CD14-positive monocyte (primary cell): ENCODE measurements at regions not wholly inside any gene's neighbourhood (a gene's known extent, or its start where the extent isn't known, plus 50 kb on each side); places are given as distances from the start of the nearest gene placed in this dataset.

Experiments used
- DNase-seq, 3 donors: peaks; one replicate each; pipeline ENCODE4 v3.0.0-alpha.2; 2011 to 2022
- H2AFZ ChIP-seq: 2 replicates; pipeline ENCODE4 v1.6.0; 2012; ENCODE audit warnings: mild to moderate bottlenecking, low read depth, low read length, inconsistent platforms; ENCODE audit not compliant: insufficient read depth, poor library complexity, severe bottlenecking
- H3K27ac ChIP-seq, 2 donors: 1 replicate in 1 of 2; 2 replicates in 1 of 2; pipeline ENCODE4 v1.5.1; 2012 to 2013; ENCODE audit warnings: low read length in 2 of 2, control low read depth in 1 of 2, inconsistent platforms in 1 of 2, low read depth in 1 of 2, mild to moderate bottlenecking in 1 of 2
- H3K27me3 ChIP-seq, 2 donors: one replicate each; pipeline versions ENCODE4 v1.6.0 to v1.6.1; 2011 to 2013; ENCODE audit warnings: low read length in 2 of 2; ENCODE audit not compliant: control insufficient read depth in 2 of 2, insufficient read depth in 2 of 2
- H3K36me3 ChIP-seq, 2 donors: replicated peaks in 1 of 2; 1 replicate in 1 of 2; 2 replicates in 1 of 2; pipeline versions ENCODE4 v1.5.1 to v1.6.1; 2012 to 2013; ENCODE audit warnings: low read length in 2 of 2, control low read depth in 1 of 2, inconsistent platforms in 1 of 2, mild to moderate bottlenecking in 1 of 2; ENCODE audit not compliant: insufficient read depth in 2 of 2, control insufficient read depth in 1 of 2
- H3K4me1 ChIP-seq, 2 donors: 1 replicate in 1 of 2; 2 replicates in 1 of 2; pipeline versions ENCODE4 v1.5.1 to v1.6.1; 2012 to 2013; ENCODE audit warnings: low read length in 2 of 2, control low read depth in 1 of 2, inconsistent platforms in 1 of 2, mild to moderate bottlenecking in 1 of 2, moderate library complexity in 1 of 2; ENCODE audit not compliant: insufficient read depth in 2 of 2, control insufficient read depth in 1 of 2
- H3K4me2 ChIP-seq: replicated peaks from 2 replicates; pipeline ENCODE3; 2012; ENCODE audit warnings: low read length, moderate library complexity, mild to moderate bottlenecking; ENCODE audit not compliant: poor library complexity, severe bottlenecking; ENCODE audit errors: extremely low read depth
- H3K4me3 ChIP-seq, 3 experiments: fragments of 200-600 bp in 1 of 3; sonication (generic) in 1 of 3; replicated peaks in 1 of 3; 1 replicate in 2 of 3; 2 replicates in 1 of 3; pipeline ENCODE4 v1.5.1; 2011 to 2013; ENCODE audit warnings: low read length in 3 of 3, mild to moderate bottlenecking in 3 of 3, control low read depth in 2 of 3, low read depth in 2 of 3, inconsistent platforms in 1 of 3, moderate library complexity in 1 of 3
- H3K79me2 ChIP-seq: 2 replicates; pipeline ENCODE4 v1.6.0; 2012; ENCODE audit warnings: mild to moderate bottlenecking, control low read depth, inconsistent platforms, low read length, moderate library complexity; ENCODE audit not compliant: insufficient read depth
- H3K9ac ChIP-seq: 2 replicates; pipeline ENCODE4 v1.6.0; 2017; ENCODE audit warnings: low read length, mild to moderate bottlenecking; ENCODE audit not compliant: insufficient read depth, poor library complexity, severe bottlenecking
- H3K9me3 ChIP-seq, 2 donors: replicated peaks in 1 of 2; 1 replicate in 1 of 2; 2 replicates in 1 of 2; pipeline versions ENCODE4 v1.5.1 to v1.6.1; 2012 to 2013; ENCODE audit warnings: low read length in 2 of 2, control low read depth in 1 of 2; ENCODE audit not compliant: control insufficient read depth in 1 of 2, insufficient read depth in 1 of 2
- H4K20me1 ChIP-seq: 2 replicates; pipeline ENCODE4 v1.6.0; 2012; ENCODE audit warnings: mild to moderate bottlenecking, low read length, control low read depth, moderate library complexity; ENCODE audit not compliant: insufficient read depth
- H3K27ac Mint-ChIP-seq, 7 donors: one replicate each; pipeline ENCODE4 v1.8.0; 2020; ENCODE audit warnings: mild to moderate bottlenecking in 7 of 7, mixed read lengths in 7 of 7, moderate library complexity in 6 of 7, inconsistent platforms in 2 of 7
- H3K27me3 Mint-ChIP-seq, 3 donors: one replicate each; pipeline ENCODE4 v1.8.0; 2021 to 2022; ENCODE audit warnings: low read depth in 3 of 3, mild to moderate bottlenecking in 3 of 3, mixed read lengths in 3 of 3, moderate library complexity in 3 of 3, inconsistent platforms in 1 of 3
- H3K36me3 Mint-ChIP-seq, 2 donors: one replicate each; pipeline ENCODE4 v1.8.0; 2020; ENCODE audit warnings: mixed read lengths in 2 of 2, inconsistent platforms in 1 of 2, mild to moderate bottlenecking in 1 of 2
- H3K4me1 Mint-ChIP-seq: one replicate; pipeline ENCODE4 v1.8.0; 2020; ENCODE audit warnings: mild to moderate bottlenecking, mixed read lengths
- H3K4me3 Mint-ChIP-seq, 2 donors: one replicate each; pipeline ENCODE4 v1.8.0; 2020; ENCODE audit warnings: mild to moderate bottlenecking in 2 of 2, mixed read lengths in 2 of 2, moderate library complexity in 1 of 2
- H3K9me3 Mint-ChIP-seq, 7 donors: one replicate each; pipeline ENCODE4 v1.8.0; 2020 to 2022; ENCODE audit warnings: mixed read lengths in 7 of 7, mild to moderate bottlenecking in 6 of 7, moderate library complexity in 6 of 7, inconsistent platforms in 2 of 7
- CTCF ChIP-seq: fragments of 200-600 bp; IDR thresholded peaks from one replicate; pipeline ENCODE4 v1.8.0; 2022; ENCODE audit warnings: antibody characterized with exemption, mild to moderate bottlenecking
- WGBS: methylation state at CpG from one replicate; pipeline ENCODE4 v1.1.5; 2013; ENCODE audit warnings: missing lambda C conversion rate; ENCODE audit not compliant: insufficient coverage; 5-methylcytosine and 5-hydroxymethylcytosine counted together
- intact Hi-C, 2 donors: fragments of 100-400 bp; cut with micrococcal nuclease; formaldehyde crosslinking; loops; one replicate each; pipeline versions ENCODE4 v1.15.0 to v1.15.1; 2023

GRCh38 chr13:84885868-84886267 lies 913.4 kb downstream of the SLITRK6 start:
- Histone ChIP-seq H3K79me2 (no peaks in the 10 kb centered on the region), H3K4me2 (no peak overlapping the region), H3K36me3 (no peaks in the 10 kb centered on the region), H3K9ac (no peak overlapping the region), H3K27me3 (no peaks in the 10 kb centered on the region), H2AFZ (no peak overlapping the region), H4K20me1 (no peaks in the 10 kb centered on the region), H3K27ac (no peak overlapping the region), H3K4me1 (no peaks in the 10 kb centered on the region), H3K9me3 (no peaks in the 10 kb centered on the region), H3K4me3 (no peak overlapping the region)
- Mint-ChIP-seq H3K36me3 (no peaks in the 10 kb centered on the region), H3K9me3 (peaks cover 0 to 8% (median 2%) of the 10 kb centered on the region in 7 donors), H3K27ac (no peak overlapping the region), H3K4me3 (no peak overlapping the region), H3K4me1 (no peaks in the 10 kb centered on the region), H3K27me3 (no peaks in the 10 kb centered on the region)
- no peak for DNase-seq
- WGBS: no CpG with 5 or more reads among the region's 6 CpGs
- intact Hi-C loops: no loop called here
- no peak for TF ChIP-seq CTCF

GRCh38 chr13:84873951-84874350 lies 925.3 kb downstream of the SLITRK6 start:
- no peaks in the 10 kb centered on the region for H3K27me3 Mint-ChIP-seq
- DNase-seq: no peak
- no peak overlapping the region for H3K4me3 Mint-ChIP-seq
- H3K27me3 ChIP-seq: no peaks in the 10 kb centered on the region
- H3K9me3 ChIP-seq: peaks cover 5 to 7% of the 10 kb centered on the region in 2 donors
- no peak overlapping the region for H3K4me2 ChIP-seq
- 100% methylated on average over 1 of the region's 3 CpGs for WGBS
- H3K27ac ChIP-seq: no peak overlapping the region
- no peaks in the 10 kb centered on the region for H3K36me3 Mint-ChIP-seq
- TF ChIP-seq CTCF: no peak
- H3K79me2 ChIP-seq: no peaks in the 10 kb centered on the region
- intact Hi-C loops: no loop called here
- H3K9me3 Mint-ChIP-seq: peaks cover 7 to 16% (median 10%) of the 10 kb centered on the region in 7 donors
- H4K20me1 ChIP-seq: no peaks in the 10 kb centered on the region
- H3K36me3 ChIP-seq: no peaks in the 10 kb centered on the region
- no peaks in the 10 kb centered on the region for H3K4me1 Mint-ChIP-seq
- no peak overlapping the region for H3K9ac ChIP-seq
- H2AFZ ChIP-seq: no peak overlapping the region
- no peaks in the 10 kb centered on the region for H3K4me1 ChIP-seq
- no peak overlapping the region for H3K27ac Mint-ChIP-seq
- H3K4me3 ChIP-seq: no peak overlapping the region
